ENCODE measurements at regions not wholly inside any gene's neighbourhood (a gene's known extent, or its start where the extent isn't known, plus 50 kb on each side); places are given as distances from the start of the nearest gene placed in this dataset.

DNA sequence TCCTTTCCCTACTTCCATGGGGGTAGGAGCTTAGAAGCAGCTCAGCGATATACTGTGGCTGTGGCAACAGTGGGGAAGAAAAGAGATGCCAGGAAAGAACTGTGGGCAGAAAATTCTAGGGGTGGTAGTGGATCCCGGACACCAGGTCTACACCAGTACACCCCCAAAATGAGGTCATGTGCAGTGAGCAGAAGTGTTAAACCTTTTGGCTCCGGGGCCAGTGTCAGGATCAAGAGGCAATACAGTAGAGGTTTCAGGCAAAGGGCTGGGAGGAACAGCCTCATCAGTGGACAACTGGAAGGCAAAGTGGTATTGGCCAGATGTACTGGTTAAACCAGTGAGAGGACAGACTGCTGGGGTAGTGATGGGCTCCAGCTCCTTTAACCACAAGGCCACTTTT, 163.1 kb upstream of the CCL2 start:
- no peaks in the 10 kb centered on the region for H3K27me3 ChIP-seq (ENCODE audit: control insufficient read depth in 3 of 3, insufficient read depth in 3 of 3, low read length in 2 of 3)
- no peaks in the 10 kb centered on the region for H3K4me1 ChIP-seq (ENCODE audit: control insufficient read depth in 5 of 5, insufficient read depth in 5 of 5, low read length in 5 of 5)
- no peak for ATAC-seq (ENCODE audit: insufficient read depth, low FRiP score)
- TF ChIP-seq, protein P1, sequence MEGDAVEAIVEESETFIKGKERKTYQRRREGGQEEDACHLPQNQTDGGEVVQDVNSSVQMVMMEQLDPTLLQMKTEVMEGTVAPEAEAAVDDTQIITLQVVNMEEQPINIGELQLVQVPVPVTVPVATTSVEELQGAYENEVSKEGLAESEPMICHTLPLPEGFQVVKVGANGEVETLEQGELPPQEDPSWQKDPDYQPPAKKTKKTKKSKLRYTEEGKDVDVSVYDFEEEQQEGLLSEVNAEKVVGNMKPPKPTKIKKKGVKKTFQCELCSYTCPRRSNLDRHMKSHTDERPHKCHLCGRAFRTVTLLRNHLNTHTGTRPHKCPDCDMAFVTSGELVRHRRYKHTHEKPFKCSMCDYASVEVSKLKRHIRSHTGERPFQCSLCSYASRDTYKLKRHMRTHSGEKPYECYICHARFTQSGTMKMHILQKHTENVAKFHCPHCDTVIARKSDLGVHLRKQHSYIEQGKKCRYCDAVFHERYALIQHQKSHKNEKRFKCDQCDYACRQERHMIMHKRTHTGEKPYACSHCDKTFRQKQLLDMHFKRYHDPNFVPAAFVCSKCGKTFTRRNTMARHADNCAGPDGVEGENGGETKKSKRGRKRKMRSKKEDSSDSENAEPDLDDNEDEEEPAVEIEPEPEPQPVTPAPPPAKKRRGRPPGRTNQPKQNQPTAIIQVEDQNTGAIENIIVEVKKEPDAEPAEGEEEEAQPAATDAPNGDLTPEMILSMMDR (IDR thresholded peaks at IDR 0.05; ENCODE audit: control extremely low read depth, extremely low read depth): no peak
- H3K9ac ChIP-seq (ENCODE audit: insufficient read depth in 1 of 2, low read length in 2 of 2): no peak overlapping the region
- H3K4me3 ChIP-seq: no peak overlapping the region
- H3K27ac ChIP-seq (ENCODE audit: low read depth in 1 of 2, low read length in 1 of 2): no peak overlapping the region
- H3K9me3 ChIP-seq (ENCODE audit: control insufficient read depth in 4 of 4, insufficient read depth in 3 of 4, low read length in 3 of 4): peaks cover 0 to 2% (median 0%) of the 10 kb centered on the region in 4 donors
- no peaks in the 10 kb centered on the region for H3K36me3 ChIP-seq (ENCODE audit: control insufficient read depth in 4 of 4, insufficient read depth in 4 of 4, low read length in 4 of 4)
- WGBS, 2 donors: 85 to 93% methylated on average over 3 of the region's 3 CpGs
- no peak for DNase-seq

DNA sequence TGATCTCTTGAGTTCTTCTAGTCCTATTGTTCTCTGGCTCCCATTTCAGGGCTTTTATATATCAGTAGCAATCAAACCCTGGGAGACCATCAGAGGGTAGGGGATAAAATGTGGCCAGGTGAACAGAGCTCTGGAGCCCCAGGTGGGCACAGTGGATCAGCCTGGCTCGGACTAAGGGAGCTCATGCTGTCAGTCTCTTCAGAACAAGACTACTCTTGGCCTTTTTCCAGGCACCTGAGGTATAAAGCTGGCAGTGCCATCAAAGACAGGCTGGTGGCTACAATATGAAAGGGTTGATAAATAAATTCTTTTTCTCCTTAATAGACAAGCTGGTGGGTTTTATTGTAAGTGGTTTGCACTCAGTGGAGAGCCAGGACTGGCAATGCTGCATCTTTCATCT, 160.0 kb upstream of the CCL2 start:
- TF ChIP-seq, protein P1 (IDR thresholded peaks at IDR 0.05; ENCODE audit: control extremely low read depth, extremely low read depth): no peak
- Histone ChIP-seq H3K4me1 (ENCODE audit: control insufficient read depth in 5 of 5, insufficient read depth in 5 of 5, low read length in 5 of 5) (no peaks in the 10 kb centered on the region), H3K9ac (ENCODE audit: insufficient read depth in 1 of 2, low read length in 2 of 2) (no peak overlapping the region), H3K27me3 (ENCODE audit: control insufficient read depth in 3 of 3, insufficient read depth in 3 of 3, low read length in 2 of 3) (peaks cover 0 to 3% (median 0%) of the 10 kb centered on the region in 3 donors), H3K4me3 (no peak overlapping the region), H3K36me3 (ENCODE audit: control insufficient read depth in 4 of 4, insufficient read depth in 4 of 4, low read length in 4 of 4) (no peaks in the 10 kb centered on the region), H3K9me3 (ENCODE audit: control insufficient read depth in 4 of 4, insufficient read depth in 3 of 4, low read length in 3 of 4) (no peaks in the 10 kb centered on the region), H3K27ac (ENCODE audit: low read depth in 1 of 2, low read length in 1 of 2) (no peak overlapping the region)
- 46 to 87% methylated on average over 1 of the region's 1 CpG for WGBS, 2 donors
- ATAC-seq (ENCODE audit: insufficient read depth, low FRiP score) (no peak), DNase-seq (no peak)

GRCh38 chr17:34098699-34099098, 156.4 kb upstream of the CCL2 start:
- Histone ChIP-seq H3K36me3 (ENCODE audit: control insufficient read depth in 4 of 4, insufficient read depth in 4 of 4, low read length in 4 of 4) (no peaks in the 10 kb centered on the region), H3K4me3 (no peak overlapping the region), H3K4me1 (ENCODE audit: control insufficient read depth in 5 of 5, insufficient read depth in 5 of 5, low read length in 5 of 5) (no peaks in the 10 kb centered on the region), H3K9me3 (ENCODE audit: control insufficient read depth in 4 of 4, insufficient read depth in 3 of 4, low read length in 3 of 4) (no peaks in the 10 kb centered on the region), H3K27ac (ENCODE audit: low read depth in 1 of 2, low read length in 1 of 2) (no peak overlapping the region), H3K27me3 (ENCODE audit: control insufficient read depth in 3 of 3, insufficient read depth in 3 of 3, low read length in 2 of 3) (peaks cover 0 to 4% (median 0%) of the 10 kb centered on the region in 3 donors), H3K9ac (ENCODE audit: insufficient read depth in 1 of 2, low read length in 2 of 2) (no peak overlapping the region)
- WGBS, 2 donors: 68 to 82% methylated on average over 5 of the region's 5 CpGs
- TF ChIP-seq, protein P1 (IDR thresholded peaks at IDR 0.05; ENCODE audit: control extremely low read depth, extremely low read depth): no peak
- ATAC-seq (ENCODE audit: insufficient read depth, low FRiP score) (no peak), DNase-seq (no peak)

DNA sequence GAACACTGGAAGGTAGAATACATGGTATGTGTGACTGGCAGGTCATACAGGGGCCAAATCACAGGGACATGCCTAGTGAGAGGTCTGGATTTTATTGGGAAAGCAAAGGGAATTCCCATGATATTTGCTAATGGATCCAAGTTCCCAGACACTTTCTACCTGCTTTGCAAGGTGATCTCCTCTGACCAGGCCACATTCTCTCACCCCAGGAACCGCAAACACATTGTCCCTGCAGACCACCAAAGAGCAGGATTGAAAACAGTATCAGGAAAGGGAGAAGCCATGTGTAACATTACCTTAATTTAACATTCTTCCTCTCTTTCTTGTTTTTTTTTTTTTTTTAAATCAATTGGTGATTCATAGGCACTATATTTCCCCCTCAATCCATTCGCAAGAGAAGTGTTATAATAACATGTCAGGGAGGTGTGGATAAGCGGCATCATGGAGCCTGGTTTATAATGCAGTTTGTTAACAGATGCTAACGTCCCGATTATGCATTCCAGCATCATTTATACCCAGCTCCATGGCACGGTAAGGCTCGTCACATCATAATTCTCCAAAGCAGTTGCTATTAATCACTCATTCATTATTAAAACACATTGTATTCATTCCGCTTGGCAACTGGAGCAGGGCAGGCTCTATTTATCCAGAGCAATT, 155.1 kb upstream of the CCL2 start:
- Histone ChIP-seq H3K9me3 (ENCODE audit: control insufficient read depth in 4 of 4, insufficient read depth in 3 of 4, low read length in 3 of 4) (no peaks in the 10 kb centered on the region), H3K27me3 (ENCODE audit: control insufficient read depth in 3 of 3, insufficient read depth in 3 of 3, low read length in 2 of 3) (peaks cover 0 to 4% (median 0%) of the 10 kb centered on the region in 3 donors), H3K27ac (ENCODE audit: low read depth in 1 of 2, low read length in 1 of 2) (no peak overlapping the region), H3K4me1 (ENCODE audit: control insufficient read depth in 5 of 5, insufficient read depth in 5 of 5, low read length in 5 of 5) (no peaks in the 10 kb centered on the region), H3K9ac (ENCODE audit: insufficient read depth in 1 of 2, low read length in 2 of 2) (no peak overlapping the region), H3K4me3 (no peak overlapping the region), H3K36me3 (ENCODE audit: control insufficient read depth in 4 of 4, insufficient read depth in 4 of 4, low read length in 4 of 4) (no peaks in the 10 kb centered on the region)
- WGBS, 2 donors: 73 to 75% methylated on average over 8 of the region's 8 CpGs
- ATAC-seq (ENCODE audit: insufficient read depth, low FRiP score) (no peak), DNase-seq (no peak)
- TF ChIP-seq, protein P1 (IDR thresholded peaks at IDR 0.05; ENCODE audit: control extremely low read depth, extremely low read depth): no peak

Measured in lung (tissue), 11 donors.